HCT116 (cell line): ENCODE measurements at regions not wholly inside any gene's neighbourhood (a gene's known extent, or its start where the extent isn't known, plus 50 kb on each side); places are given as distances from the start of the nearest gene placed in this dataset.

ENCODE experiments used
- POLR2A ChIP-seq: IDR thresholded peaks from 2 replicates; pipeline ENCODE4 v1.7.0; 2011; ENCODE audit warnings: borderline replicate concordance; ENCODE audit not compliant: insufficient read depth, insufficient read length; ENCODE audit errors: extremely low read depth
- TCF7L2 ChIP-seq: IDR thresholded peaks from 2 replicates; pipeline ENCODE4 v1.7.0; 2011; ENCODE audit warnings: borderline replicate concordance, inconsistent platforms; ENCODE audit not compliant: insufficient read depth, insufficient read length; ENCODE audit errors: extremely low read depth
- TF ChIP-seq, protein P1 (sequence below), 3 experiments: fragments of 200-600 bp in 1 of 3; sonication (generic) in 1 of 3; IDR thresholded peaks in 2 of 3; conservative IDR thresholded peaks in 1 of 3; 2 replicates each; pipeline ENCODE4 v1.5.1; 2012 to 2017; ENCODE audit warnings: low read depth in 2 of 3, low read length in 2 of 3, antibody characterized with exemption in 1 of 3, borderline replicate concordance in 1 of 3, control low read depth in 1 of 3, mild to moderate bottlenecking in 1 of 3, mixed read lengths in 1 of 3, mixed run types in 1 of 3, moderate library complexity in 1 of 3; ENCODE audit not compliant: insufficient read depth in 1 of 3

DNA sequence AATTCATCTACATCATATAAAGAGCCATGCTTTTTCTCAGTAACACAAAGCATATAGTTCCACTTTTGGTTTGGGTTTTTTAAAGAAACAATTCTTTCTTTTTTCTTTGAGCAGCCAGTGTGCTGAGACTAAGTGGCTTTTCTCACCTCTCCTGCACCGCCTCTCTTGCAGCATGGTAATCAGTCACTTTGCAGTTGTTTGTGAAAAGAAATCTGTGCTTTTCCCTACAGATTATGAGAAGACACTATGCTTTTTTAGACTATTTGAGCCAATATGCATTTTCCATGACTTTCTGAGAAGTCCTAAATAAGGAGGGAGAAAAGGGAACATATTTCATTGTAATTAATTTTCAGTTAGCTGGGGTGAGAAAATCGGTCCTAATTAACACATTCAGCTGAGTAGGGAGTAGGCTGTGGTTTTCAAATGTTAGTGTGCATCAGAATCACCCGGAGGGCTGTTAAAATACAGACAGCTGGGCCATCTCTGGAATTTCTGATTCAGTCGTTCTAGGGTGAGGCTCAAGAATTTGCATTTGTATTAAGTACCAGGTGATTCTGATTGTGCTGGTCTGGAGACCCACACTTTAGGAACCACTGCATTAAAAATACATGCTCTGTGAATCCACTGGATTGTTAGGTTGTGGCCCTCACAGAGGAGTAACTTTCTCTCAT lies 155.2 kb downstream of the TINAG start:
- TF ChIP-seq, protein P1, sequence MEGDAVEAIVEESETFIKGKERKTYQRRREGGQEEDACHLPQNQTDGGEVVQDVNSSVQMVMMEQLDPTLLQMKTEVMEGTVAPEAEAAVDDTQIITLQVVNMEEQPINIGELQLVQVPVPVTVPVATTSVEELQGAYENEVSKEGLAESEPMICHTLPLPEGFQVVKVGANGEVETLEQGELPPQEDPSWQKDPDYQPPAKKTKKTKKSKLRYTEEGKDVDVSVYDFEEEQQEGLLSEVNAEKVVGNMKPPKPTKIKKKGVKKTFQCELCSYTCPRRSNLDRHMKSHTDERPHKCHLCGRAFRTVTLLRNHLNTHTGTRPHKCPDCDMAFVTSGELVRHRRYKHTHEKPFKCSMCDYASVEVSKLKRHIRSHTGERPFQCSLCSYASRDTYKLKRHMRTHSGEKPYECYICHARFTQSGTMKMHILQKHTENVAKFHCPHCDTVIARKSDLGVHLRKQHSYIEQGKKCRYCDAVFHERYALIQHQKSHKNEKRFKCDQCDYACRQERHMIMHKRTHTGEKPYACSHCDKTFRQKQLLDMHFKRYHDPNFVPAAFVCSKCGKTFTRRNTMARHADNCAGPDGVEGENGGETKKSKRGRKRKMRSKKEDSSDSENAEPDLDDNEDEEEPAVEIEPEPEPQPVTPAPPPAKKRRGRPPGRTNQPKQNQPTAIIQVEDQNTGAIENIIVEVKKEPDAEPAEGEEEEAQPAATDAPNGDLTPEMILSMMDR (IDR thresholded peaks at IDR 0.05 in 2 of 3, conservative IDR thresholded peaks at IDR 0.05 in 1 of 3; ENCODE audit: borderline replicate concordance in 1 of 3, insufficient read depth in 1 of 3, low read depth in 2 of 3, low read length in 2 of 3): no peak
- no peak for TF ChIP-seq POLR2A
- no peak for TF ChIP-seq TCF7L2
